PC-9 (cell line): ENCODE measurements at regions not wholly inside any gene's neighbourhood (a gene's known extent, or its start where the extent isn't known, plus 50 kb on each side); places are given as distances from the start of the nearest gene placed in this dataset.

Experiments used
- BruUV-seq: library from RNA; stranded (reverse); fragments of 400-500 nt; replicated peaks from 2 replicates; lab custom pipeline; 2021; lab: Mats Ljungman, UMichigan
- CTCF ChIA-PET: fragments of 300-600 bp; sonication (Branson Sonifier 250); formaldehyde crosslinking; loops from one replicate; lab custom pipeline; 2022; ENCODE audit warnings: antibody characterized with exemption; lab: Charles Lee
- POLR2A ChIA-PET: fragments of 300-600 bp; sonication (Branson Sonifier 250); formaldehyde crosslinking; loops from one replicate; lab custom pipeline; 2022; ENCODE audit warnings: antibody characterized with exemption; ENCODE audit not compliant: unreplicated experiment; lab: Charles Lee
- DNase-seq, 2 experiments: peaks; one replicate each; pipeline versions ENCODE4 v3.0.0 to v3.0.0-alpha.2; 2015 to 2022; ENCODE audit warnings: mixed read lengths in 1 of 2
- H2AFZ ChIP-seq: fragments of 200-600 bp; sonication (generic); 2 replicates; pipeline ENCODE4 v1.8.1; 2017; ENCODE audit warnings: antibody characterized with exemption
- H3F3A ChIP-seq: fragments of 200-600 bp; sonication (generic); 2 replicates; pipeline ENCODE4 v1.8.1; 2017; ENCODE audit warnings: antibody characterized with exemption, mild to moderate bottlenecking, low read depth; ENCODE audit not compliant: insufficient read depth
- H3K27ac ChIP-seq: fragments of 200-600 bp; sonication (generic); 2 replicates; pipeline ENCODE4 v1.6.1; 2016; ENCODE audit warnings: mixed run types
- H3K27me3 ChIP-seq: fragments of 200-600 bp; sonication (generic); 2 replicates; pipeline ENCODE4 v1.6.1; 2016; ENCODE audit warnings: low read depth, mixed run types; ENCODE audit not compliant: insufficient read depth
- H3K36me3 ChIP-seq: fragments of 200-600 bp; sonication (generic); 2 replicates; pipeline ENCODE4 v1.6.1; 2016; ENCODE audit warnings: low read depth, mixed run types
- H3K4me1 ChIP-seq: fragments of 200-600 bp; sonication (generic); replicated peaks from 2 replicates; pipeline ENCODE4 v1.6.1; 2016; ENCODE audit warnings: mixed run types; ENCODE audit not compliant: insufficient read depth
- H3K4me2 ChIP-seq: fragments of 200-600 bp; sonication (generic); 2 replicates; pipeline ENCODE4 v1.6.1; 2017; ENCODE audit warnings: mixed run types
- H3K4me3 ChIP-seq: fragments of 200-600 bp; sonication (generic); 2 replicates; pipeline ENCODE4 v1.6.1; 2016; ENCODE audit warnings: mixed run types
- H3K79me2 ChIP-seq: fragments of 200-600 bp; sonication (generic); 2 replicates; pipeline ENCODE4 v1.6.1; 2017; ENCODE audit warnings: low read depth, mixed run types
- H3K9me2 ChIP-seq: fragments of 200-600 bp; sonication (generic); 2 replicates; pipeline ENCODE4 v1.8.1; 2017; ENCODE audit warnings: mild to moderate bottlenecking; ENCODE audit not compliant: insufficient read depth
- H3K9me3 ChIP-seq: fragments of 200-600 bp; sonication (generic); 2 replicates; pipeline ENCODE4 v1.8.1; 2016; ENCODE audit warnings: low read depth; ENCODE audit not compliant: insufficient read depth
- H4K20me1 ChIP-seq: fragments of 200-600 bp; sonication (generic); 2 replicates; pipeline ENCODE4 v1.8.1; 2017; ENCODE audit not compliant: insufficient read depth
- CTCF ChIP-seq: fragments of 200-600 bp; sonication (generic); conservative IDR thresholded peaks from 2 replicates; pipeline ENCODE4 v1.6.1; 2017; ENCODE audit warnings: mixed run types, antibody characterized with exemption, mild to moderate bottlenecking, moderate library complexity
- EZH2 ChIP-seq: fragments of 200-600 bp; sonication (generic); IDR thresholded peaks from 2 replicates; pipeline ENCODE4 v1.8.0; 2017; ENCODE audit warnings: antibody characterized with exemption, low read depth
- intact Hi-C: fragments of 100-400 bp; cut with micrococcal nuclease; formaldehyde crosslinking; loops from one replicate; pipeline ENCODE4 v1.10.0; 2022; ENCODE audit not compliant: unreplicated experiment

GRCh38 chr6:22383016-22383415 lies 86.2 kb upstream of the PRL start:
- CTCF ChIA-PET, result interaction anchor here (0.6 kb wide), 1 partner anchor 915 kb away, joined by 3 read pairs; no protein-coding TSS in a partner anchor
- peak overlapping the region; percentile 39; the same call in 1 of the 2 replicates for H2AFZ ChIP-seq
- no peak overlapping the region for H3K4me2 ChIP-seq

GRCh38 chr6:22392711-22393110 lies 95.9 kb upstream of the PRL start:
- DNase-seq, result no peak
- Histone ChIP-seq H3F3A (no peaks in the 10 kb centered on the region), H3K4me1 (no peaks in the 10 kb centered on the region), H4K20me1 (no peaks in the 10 kb centered on the region), H2AFZ (no peak overlapping the region), H3K79me2 (no peaks in the 10 kb centered on the region), H3K9me3 (no peaks in the 10 kb centered on the region), H3K4me3 (no peak overlapping the region), H3K36me3 (no peaks in the 10 kb centered on the region), H3K27me3 (no peaks in the 10 kb centered on the region), H3K9me2 (no peaks in the 10 kb centered on the region), H3K27ac (no peak overlapping the region), H3K4me2 (no peak overlapping the region)
- POLR2A ChIA-PET, result no interaction called here
- BruUV-seq, result no TSS peak
- TF ChIP-seq EZH2 (no peak), CTCF (no peak)
- CTCF ChIA-PET, result no interaction called here
- intact Hi-C loops, result no loop called here

More at GRCh38 chr6:22383016-22383415, 86.2 kb upstream of the PRL start:
- intact Hi-C loops, result no loop called here
- Histone ChIP-seq H3K79me2 (no peaks in the 10 kb centered on the region), H3K4me3 (no peak overlapping the region), H3K36me3 (no peaks in the 10 kb centered on the region), H3K9me2 (no peaks in the 10 kb centered on the region), H3K27ac (no peak overlapping the region), H3K9me3 (peaks cover 3% of the 10 kb centered on the region; the same call in 1 of the 2 replicates), H4K20me1 (no peaks in the 10 kb centered on the region), H3K27me3 (no peaks in the 10 kb centered on the region), H3K4me1 (no peaks in the 10 kb centered on the region), H3F3A (no peaks in the 10 kb centered on the region)
- no peak for TF ChIP-seq CTCF
- TF ChIP-seq EZH2, result no peak
- POLR2A ChIA-PET, result interaction anchor here (0.5 kb wide), 1 partner anchor 20 kb away, joined by 5 read pairs; no protein-coding TSS in a partner anchor
- no TSS peak for BruUV-seq
- DNase-seq, result no peak

DNA sequence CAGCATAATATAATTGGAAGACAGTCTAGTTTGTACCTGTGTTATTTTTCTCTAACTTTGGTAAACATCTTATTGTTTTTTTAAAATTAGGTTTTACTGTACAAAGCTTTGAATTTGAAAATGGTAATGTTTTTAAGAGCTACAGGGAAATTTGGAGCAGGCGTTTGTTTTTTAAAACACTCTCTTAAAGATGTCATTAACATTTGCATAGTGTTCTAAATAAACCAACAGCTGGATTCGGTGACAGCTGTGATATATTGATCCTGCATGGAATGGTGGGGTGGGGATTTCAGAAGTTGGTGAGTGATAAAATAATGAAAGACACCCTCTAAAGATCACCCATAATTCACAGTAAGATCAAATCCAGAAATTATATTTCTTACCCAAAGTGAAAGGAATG lies 97.9 kb upstream of the PRL start:
- no peaks in the 10 kb centered on the region for H3K36me3 ChIP-seq
- no TSS peak for BruUV-seq
- no peak for TF ChIP-seq CTCF
- no peak for TF ChIP-seq EZH2
- no peak overlapping the region for H2AFZ ChIP-seq
- H3F3A ChIP-seq, result no peaks in the 10 kb centered on the region
- H4K20me1 ChIP-seq, result no peaks in the 10 kb centered on the region
- H3K4me1 ChIP-seq, result no peaks in the 10 kb centered on the region
- intact Hi-C loops, result no loop called here
- H3K4me3 ChIP-seq, result no peak overlapping the region
- H3K9me3 ChIP-seq, result no peaks in the 10 kb centered on the region
- no peak overlapping the region for H3K4me2 ChIP-seq
- no peaks in the 10 kb centered on the region for H3K27me3 ChIP-seq
- POLR2A ChIA-PET, result no interaction called here
- H3K9me2 ChIP-seq, result no peaks in the 10 kb centered on the region
- H3K27ac ChIP-seq, result no peak overlapping the region
- no peak for DNase-seq
- CTCF ChIA-PET, result no interaction called here
- H3K79me2 ChIP-seq, result no peaks in the 10 kb centered on the region
